ENCODE measurements at regions not wholly inside any gene's neighbourhood (a gene's known extent, or its start where the extent isn't known, plus 50 kb on each side); places are given as distances from the start of the nearest gene placed in this dataset.

GRCh38 chr2:204486805-204487204, 58.5 kb upstream of the PARD3B start:
- H3K36me3 Mint-ChIP-seq (ENCODE audit: insufficient read depth, unreplicated experiment), result no peaks in the 10 kb centered on the region
- intact Hi-C loops (cut with micrococcal nuclease; ENCODE audit: unreplicated experiment), result no loop called here
- TF ChIP-seq CTCF (IDR thresholded peaks at IDR 0.05; ENCODE audit: unreplicated experiment), result no peak
- BruUV-seq (replicated peaks), result no TSS peak
- H3K9me3 Mint-ChIP-seq (ENCODE audit: low read depth, unreplicated experiment), result no peaks in the 10 kb centered on the region
- no peak overlapping the region for H3K4me3 Mint-ChIP-seq (ENCODE audit: low read depth, unreplicated experiment)
- no peak overlapping the region for H3K27ac Mint-ChIP-seq (ENCODE audit: unreplicated experiment)
- H3K4me1 Mint-ChIP-seq (ENCODE audit: low read depth, unreplicated experiment), result no peaks in the 10 kb centered on the region
- DNase-seq, result no peak
- CTCF ChIA-PET, result no interaction called here
- H3K27me3 Mint-ChIP-seq (ENCODE audit: unreplicated experiment), result no peaks in the 10 kb centered on the region

GRCh38 chr2:204487447-204488229, 57.6 kb upstream of the PARD3B start:
- Mint-ChIP-seq H3K9me3 (ENCODE audit: low read depth, unreplicated experiment) (no peaks in the 10 kb centered on the region), H3K27me3 (ENCODE audit: unreplicated experiment) (no peaks in the 10 kb centered on the region), H3K4me1 (ENCODE audit: low read depth, unreplicated experiment) (no peaks in the 10 kb centered on the region), H3K4me3 (ENCODE audit: low read depth, unreplicated experiment) (no peak overlapping the region), H3K36me3 (ENCODE audit: insufficient read depth, unreplicated experiment) (no peaks in the 10 kb centered on the region), H3K27ac (ENCODE audit: unreplicated experiment) (no peak overlapping the region)
- CTCF ChIA-PET, result no interaction called here
- intact Hi-C loops (cut with micrococcal nuclease; ENCODE audit: unreplicated experiment), result no loop called here
- DNase-seq, result no peak
- no peak for TF ChIP-seq CTCF (IDR thresholded peaks at IDR 0.05; ENCODE audit: unreplicated experiment)
- BruUV-seq (replicated peaks), result no TSS peak

GRCh38 chr2:204491528-204491927, 53.7 kb upstream of the PARD3B start:
- intact Hi-C loops (cut with micrococcal nuclease; ENCODE audit: unreplicated experiment), result no loop called here
- H3K9me3 Mint-ChIP-seq (ENCODE audit: low read depth, unreplicated experiment), result no peaks in the 10 kb centered on the region
- H3K4me1 Mint-ChIP-seq (ENCODE audit: low read depth, unreplicated experiment), result no peaks in the 10 kb centered on the region
- no peak for TF ChIP-seq CTCF (IDR thresholded peaks at IDR 0.05; ENCODE audit: unreplicated experiment)
- BruUV-seq (replicated peaks), result no TSS peak
- H3K27me3 Mint-ChIP-seq (ENCODE audit: unreplicated experiment), result no peaks in the 10 kb centered on the region
- no peak overlapping the region for H3K4me3 Mint-ChIP-seq (ENCODE audit: low read depth, unreplicated experiment)
- CTCF ChIA-PET, result no interaction called here
- DNase-seq, result no peak
- no peaks in the 10 kb centered on the region for H3K36me3 Mint-ChIP-seq (ENCODE audit: insufficient read depth, unreplicated experiment)
- no peak overlapping the region for H3K27ac Mint-ChIP-seq (ENCODE audit: unreplicated experiment)

GRCh38 chr2:204492417-204492816, 52.9 kb upstream of the PARD3B start:
- H3K4me1 Mint-ChIP-seq (ENCODE audit: low read depth, unreplicated experiment), result no peaks in the 10 kb centered on the region
- no peak for TF ChIP-seq CTCF (IDR thresholded peaks at IDR 0.05; ENCODE audit: unreplicated experiment)
- DNase-seq, result no peak
- no peak overlapping the region for H3K27ac Mint-ChIP-seq (ENCODE audit: unreplicated experiment)
- H3K36me3 Mint-ChIP-seq (ENCODE audit: insufficient read depth, unreplicated experiment), result no peaks in the 10 kb centered on the region
- no peak overlapping the region for H3K4me3 Mint-ChIP-seq (ENCODE audit: low read depth, unreplicated experiment)
- CTCF ChIA-PET, result no interaction called here
- no peaks in the 10 kb centered on the region for H3K27me3 Mint-ChIP-seq (ENCODE audit: unreplicated experiment)
- intact Hi-C loops (cut with micrococcal nuclease; ENCODE audit: unreplicated experiment), result no loop called here
- no peaks in the 10 kb centered on the region for H3K9me3 Mint-ChIP-seq (ENCODE audit: low read depth, unreplicated experiment)
- no TSS peak for BruUV-seq (replicated peaks)
